Nephron (organoid): ENCODE measurements at regions not wholly inside any gene's neighbourhood (a gene's known extent, or its start where the extent isn't known, plus 50 kb on each side); places are given as distances from the start of the nearest gene placed in this dataset.

ENCODE experiments used
- H3K27ac Mint-ChIP-seq, 3 experiments: 2 replicates each; pipeline ENCODE4 v1.8.0; 2020; ENCODE audit warnings: mixed read lengths in 3 of 3, mild to moderate bottlenecking in 2 of 3, moderate library complexity in 1 of 3
- H3K27me3 Mint-ChIP-seq: 2 replicates; pipeline ENCODE4 v1.8.0; 2021; ENCODE audit warnings: low read depth, mild to moderate bottlenecking, moderate library complexity, mixed read lengths
- H3K36me3 Mint-ChIP-seq: 2 replicates; pipeline ENCODE4 v1.8.0; 2020; ENCODE audit warnings: low read depth, mixed read lengths
- H3K4me1 Mint-ChIP-seq: 2 replicates; pipeline ENCODE4 v1.8.0; 2020; ENCODE audit warnings: mixed read lengths
- H3K4me3 Mint-ChIP-seq, 3 experiments: 2 replicates each; pipeline ENCODE4 v1.8.0; 2020; ENCODE audit warnings: mild to moderate bottlenecking in 3 of 3, mixed read lengths in 3 of 3, moderate library complexity in 2 of 3
- H3K9me3 Mint-ChIP-seq: 2 replicates; pipeline ENCODE4 v1.8.0; 2020; ENCODE audit warnings: mixed read lengths
- TF ChIP-seq, protein P1 (sequence below), 3 experiments: fragments of 200-600 bp; sonication (generic); IDR thresholded peaks; one replicate each; pipeline ENCODE4 v1.5.0; 2021; ENCODE audit warnings: antibody characterized with exemption in 3 of 3; ENCODE audit not compliant: unreplicated experiment in 3 of 3

DNA sequence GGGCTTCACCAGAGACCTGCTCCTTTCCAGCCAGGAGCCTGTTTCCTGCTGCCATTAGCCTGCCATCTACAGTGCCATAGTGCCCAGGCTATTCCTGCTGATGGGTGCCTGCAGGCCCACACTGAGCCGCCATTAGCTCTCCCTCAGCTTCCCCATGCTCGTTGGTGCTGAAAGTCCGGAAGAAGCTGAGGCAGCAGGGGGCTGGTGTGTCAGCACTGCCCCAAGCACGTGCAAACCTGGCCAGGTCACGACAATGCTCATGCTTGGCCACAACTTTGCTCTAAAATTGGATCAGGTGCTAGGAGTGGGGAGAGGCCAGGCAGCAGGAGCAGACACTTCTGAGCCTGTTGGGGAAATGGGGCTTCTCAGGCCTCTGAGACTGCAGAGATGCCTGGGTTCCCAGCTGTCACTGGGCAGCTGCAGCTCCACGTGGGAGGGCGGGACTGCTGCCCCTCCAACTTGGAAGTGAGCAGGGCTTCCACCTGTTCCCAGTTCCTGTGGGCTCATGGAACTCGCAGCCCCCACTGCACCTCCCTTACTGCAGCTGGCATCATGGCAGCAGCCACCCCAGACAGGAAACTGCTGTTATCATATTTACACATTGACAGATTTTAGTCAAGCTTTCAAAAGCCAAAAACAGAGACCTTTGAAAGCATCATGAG lies 913.9 kb downstream of the FSTL5 start:
- TF ChIP-seq, protein P1, sequence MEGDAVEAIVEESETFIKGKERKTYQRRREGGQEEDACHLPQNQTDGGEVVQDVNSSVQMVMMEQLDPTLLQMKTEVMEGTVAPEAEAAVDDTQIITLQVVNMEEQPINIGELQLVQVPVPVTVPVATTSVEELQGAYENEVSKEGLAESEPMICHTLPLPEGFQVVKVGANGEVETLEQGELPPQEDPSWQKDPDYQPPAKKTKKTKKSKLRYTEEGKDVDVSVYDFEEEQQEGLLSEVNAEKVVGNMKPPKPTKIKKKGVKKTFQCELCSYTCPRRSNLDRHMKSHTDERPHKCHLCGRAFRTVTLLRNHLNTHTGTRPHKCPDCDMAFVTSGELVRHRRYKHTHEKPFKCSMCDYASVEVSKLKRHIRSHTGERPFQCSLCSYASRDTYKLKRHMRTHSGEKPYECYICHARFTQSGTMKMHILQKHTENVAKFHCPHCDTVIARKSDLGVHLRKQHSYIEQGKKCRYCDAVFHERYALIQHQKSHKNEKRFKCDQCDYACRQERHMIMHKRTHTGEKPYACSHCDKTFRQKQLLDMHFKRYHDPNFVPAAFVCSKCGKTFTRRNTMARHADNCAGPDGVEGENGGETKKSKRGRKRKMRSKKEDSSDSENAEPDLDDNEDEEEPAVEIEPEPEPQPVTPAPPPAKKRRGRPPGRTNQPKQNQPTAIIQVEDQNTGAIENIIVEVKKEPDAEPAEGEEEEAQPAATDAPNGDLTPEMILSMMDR (IDR thresholded peaks at IDR 0.05; ENCODE audit: unreplicated experiment in 3 of 3), result no peak
- Mint-ChIP-seq H3K27me3 (peaks cover 4% of the 10 kb centered on the region), H3K36me3 (no peaks in the 10 kb centered on the region), H3K9me3 (peaks cover 37% of the 10 kb centered on the region), H3K4me3 (no peak overlapping the region), H3K4me1 (no peaks in the 10 kb centered on the region), H3K27ac (peak overlapping the region in 2 of 3 experiments; percentile 48 to 63)

DNA sequence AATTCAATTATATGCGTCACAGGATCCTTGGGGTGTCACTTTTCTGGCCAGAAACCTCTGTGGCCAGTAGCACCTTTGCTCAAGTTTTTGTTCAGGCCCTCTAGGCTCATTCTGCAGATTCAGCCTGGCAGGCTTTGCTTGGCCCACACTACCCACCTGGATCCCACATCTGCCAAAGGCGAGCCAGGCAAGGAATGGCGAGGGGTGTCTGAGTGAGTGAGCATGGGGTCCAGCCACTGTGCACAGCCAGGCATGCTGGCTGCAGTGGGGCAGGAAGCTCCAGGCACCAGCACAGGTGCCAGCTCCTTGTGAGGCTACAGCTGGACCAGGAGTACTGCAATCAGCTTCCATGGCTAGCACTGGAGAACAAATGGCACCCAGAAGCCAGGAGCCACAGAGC lies 914.9 kb downstream of the FSTL5 start:
- TF ChIP-seq, protein P1 (IDR thresholded peaks at IDR 0.05; ENCODE audit: unreplicated experiment in 3 of 3), result no peak
- no peak overlapping the region for H3K4me3 Mint-ChIP-seq
- peaks cover 36% of the 10 kb centered on the region for H3K9me3 Mint-ChIP-seq
- no peaks in the 10 kb centered on the region for H3K36me3 Mint-ChIP-seq
- H3K27me3 Mint-ChIP-seq, result peaks cover 4% of the 10 kb centered on the region
- no peak overlapping the region for H3K27ac Mint-ChIP-seq
- no peaks in the 10 kb centered on the region for H3K4me1 Mint-ChIP-seq

DNA sequence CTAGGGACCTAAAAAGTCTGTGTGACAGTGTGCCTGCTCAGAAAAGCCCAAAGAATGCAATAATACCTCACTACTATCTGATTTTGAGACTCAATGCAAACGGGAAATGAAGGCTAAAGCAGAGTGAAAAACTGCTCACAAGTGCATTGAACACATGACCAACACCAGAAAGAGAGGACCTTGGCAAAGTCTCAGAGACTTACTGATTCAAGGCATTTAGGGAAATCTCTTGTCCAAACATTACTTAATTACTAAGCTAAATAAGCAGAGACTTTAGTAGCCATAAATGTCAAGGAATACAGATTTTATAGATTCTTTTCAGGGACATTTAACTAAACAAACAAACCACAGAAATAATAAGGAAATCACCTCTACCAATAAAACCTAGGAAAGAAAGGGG lies 916.0 kb downstream of the FSTL5 start:
- H3K9me3 Mint-ChIP-seq, result peaks cover 32% of the 10 kb centered on the region
- TF ChIP-seq, protein P1 (IDR thresholded peaks at IDR 0.05; ENCODE audit: unreplicated experiment in 3 of 3), result no peak
- no peak overlapping the region for H3K27ac Mint-ChIP-seq
- H3K27me3 Mint-ChIP-seq, result peaks cover 4% of the 10 kb centered on the region
- no peaks in the 10 kb centered on the region for H3K4me1 Mint-ChIP-seq
- H3K36me3 Mint-ChIP-seq, result no peaks in the 10 kb centered on the region
- H3K4me3 Mint-ChIP-seq, result no peak overlapping the region

DNA sequence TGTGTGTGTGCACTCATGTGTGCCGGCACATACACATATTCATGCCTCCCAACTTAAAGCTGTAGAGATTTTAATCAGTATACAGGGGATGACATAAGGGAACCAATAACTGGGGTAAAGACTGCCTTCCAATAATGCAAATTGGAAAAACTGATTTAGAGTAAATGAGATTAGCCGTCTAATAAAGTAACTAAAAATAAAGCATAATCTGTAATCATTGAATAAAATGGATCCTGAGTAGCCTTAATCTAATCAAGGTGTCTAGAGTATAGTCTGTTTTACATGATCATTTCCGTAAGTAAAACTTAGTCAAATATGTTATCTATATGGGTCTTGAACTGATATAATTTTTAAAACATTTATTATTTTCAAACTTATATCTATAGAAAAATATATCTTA lies 925.8 kb downstream of the FSTL5 start:
- Mint-ChIP-seq H3K4me3 (no peak overlapping the region), H3K27ac (no peak overlapping the region), H3K9me3 (peaks cover 3% of the 10 kb centered on the region), H3K27me3 (no peaks in the 10 kb centered on the region), H3K4me1 (no peaks in the 10 kb centered on the region), H3K36me3 (no peaks in the 10 kb centered on the region)
- TF ChIP-seq, protein P1 (IDR thresholded peaks at IDR 0.05; ENCODE audit: unreplicated experiment in 3 of 3), result no peak

DNA sequence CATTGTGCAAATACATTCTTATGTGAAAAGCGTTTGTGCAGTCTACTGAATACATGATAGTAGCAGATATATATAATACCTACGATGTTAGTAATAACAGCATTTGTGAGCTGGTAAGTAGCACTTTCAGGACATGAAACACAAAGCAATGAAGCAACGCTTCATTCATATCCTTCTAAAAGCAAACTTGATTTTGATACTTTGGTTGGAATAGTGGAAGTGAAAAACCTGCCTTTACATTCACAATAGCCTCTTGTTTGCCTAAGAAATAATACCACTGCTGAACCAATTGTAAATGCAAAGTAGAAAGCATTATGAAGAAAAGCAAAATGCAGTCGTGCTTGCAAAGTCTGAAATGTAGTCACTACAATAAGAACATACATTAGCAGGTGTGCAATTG lies 926.3 kb downstream of the FSTL5 start:
- TF ChIP-seq, protein P1 (IDR thresholded peaks at IDR 0.05; ENCODE audit: unreplicated experiment in 3 of 3), result no peak
- H3K27me3 Mint-ChIP-seq, result no peaks in the 10 kb centered on the region
- no peaks in the 10 kb centered on the region for H3K4me1 Mint-ChIP-seq
- no peaks in the 10 kb centered on the region for H3K36me3 Mint-ChIP-seq
- peaks cover 3% of the 10 kb centered on the region for H3K9me3 Mint-ChIP-seq
- no peak overlapping the region for H3K27ac Mint-ChIP-seq
- no peak overlapping the region for H3K4me3 Mint-ChIP-seq

DNA sequence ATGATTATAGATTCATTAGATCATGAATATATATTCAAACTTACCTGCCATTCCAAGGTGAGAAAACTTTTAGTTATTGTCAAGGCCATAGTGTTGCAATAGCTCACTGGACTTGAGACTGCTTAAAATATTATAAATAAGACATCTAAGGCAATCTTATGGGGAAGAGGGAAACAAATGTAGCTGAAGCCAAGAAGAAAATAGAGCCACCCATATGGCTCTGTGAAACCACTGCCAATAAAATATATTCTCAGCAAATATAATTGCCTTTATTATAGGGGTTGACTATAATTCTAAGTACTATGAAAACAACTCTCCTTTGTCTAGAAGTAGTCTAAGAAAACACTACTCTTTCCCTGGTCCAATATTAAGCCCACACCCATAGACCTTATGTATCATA lies 938.5 kb downstream of the FSTL5 start:
- Mint-ChIP-seq H3K27me3 (no peaks in the 10 kb centered on the region), H3K4me3 (no peak overlapping the region), H3K27ac (no peak overlapping the region), H3K36me3 (no peaks in the 10 kb centered on the region), H3K9me3 (peaks cover 21% of the 10 kb centered on the region), H3K4me1 (no peaks in the 10 kb centered on the region)
- TF ChIP-seq, protein P1 (IDR thresholded peaks at IDR 0.05; ENCODE audit: unreplicated experiment in 3 of 3), result no peak
